ENCODE measurements at regions not wholly inside any gene's neighbourhood (a gene's known extent, or its start where the extent isn't known, plus 50 kb on each side); places are given as distances from the start of the nearest gene placed in this dataset.

GRCh38 chr22:48106215-48106614 lies 1343.8 kb downstream of the TBC1D22A start:
- TF ChIP-seq CTCF (IDR thresholded peaks at IDR 0.05) (no peak), POLR2A (IDR thresholded peaks at IDR 0.05) (no peak), EP300 (IDR thresholded peaks at IDR 0.05) (no peak)
